ENCODE measurements at regions not wholly inside any gene's neighbourhood (a gene's known extent, or its start where the extent isn't known, plus 50 kb on each side); places are given as distances from the start of the nearest gene placed in this dataset.

DNA sequence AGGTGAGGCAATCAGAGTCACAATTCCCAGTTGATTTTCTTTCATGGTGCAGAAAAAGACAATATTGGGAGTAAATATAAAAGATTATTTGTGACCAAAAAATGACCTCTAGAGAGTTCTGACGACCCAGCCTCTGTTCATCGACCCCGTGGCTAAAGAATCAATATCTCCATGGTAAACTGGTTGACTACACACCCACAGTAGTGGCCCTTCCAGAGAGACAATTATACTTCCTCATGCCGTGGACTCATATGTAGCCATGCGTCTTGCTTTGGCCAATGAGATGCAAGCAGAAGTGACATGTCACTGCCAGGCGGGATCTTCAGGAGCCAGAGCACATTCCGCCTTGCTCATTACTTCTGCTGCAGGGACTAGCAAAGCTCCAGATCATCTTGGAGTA lies 163.3 kb upstream of the RAD23B start:
- DNase-seq = no peak

DNA sequence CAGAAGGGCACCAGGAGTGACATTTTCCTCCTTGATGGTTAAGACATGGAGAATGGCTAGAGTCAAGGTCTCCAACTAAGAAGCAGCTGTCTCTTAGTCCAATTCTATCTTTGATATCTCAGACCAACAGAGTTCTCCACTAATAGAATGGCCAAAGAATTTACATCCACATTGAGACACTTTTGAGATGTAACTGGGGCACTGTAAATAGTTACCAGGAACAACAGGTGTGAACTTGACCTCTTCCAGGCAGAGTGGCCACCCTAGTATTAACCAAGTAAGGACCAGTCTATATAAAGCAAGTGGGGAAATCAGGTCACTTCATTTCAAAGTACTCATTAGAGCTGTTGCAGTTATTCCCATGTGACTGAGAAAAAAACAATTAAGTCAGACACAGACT lies 159.7 kb upstream of the RAD23B start:
- no peak for DNase-seq

DNA sequence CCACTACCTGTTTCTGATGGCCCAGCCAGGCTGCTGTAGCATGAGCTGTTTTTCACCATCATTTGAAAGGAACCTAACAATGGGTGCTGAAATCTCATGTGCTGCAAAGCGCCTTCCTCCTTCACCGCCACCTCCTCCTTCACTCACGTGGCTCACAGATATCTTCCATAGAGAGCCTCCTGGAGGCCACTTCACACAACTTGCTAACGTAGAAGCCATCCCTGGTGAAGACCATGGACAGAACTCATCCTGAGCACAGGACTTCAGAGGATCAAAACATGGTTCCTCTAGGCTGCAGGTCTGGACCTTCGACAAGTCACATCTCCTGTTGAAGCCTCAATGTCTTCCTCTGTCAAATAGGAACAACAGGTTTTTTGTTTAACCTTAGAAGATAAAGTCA lies 155.5 kb upstream of the RAD23B start:
- DNase-seq = no peak

DNA sequence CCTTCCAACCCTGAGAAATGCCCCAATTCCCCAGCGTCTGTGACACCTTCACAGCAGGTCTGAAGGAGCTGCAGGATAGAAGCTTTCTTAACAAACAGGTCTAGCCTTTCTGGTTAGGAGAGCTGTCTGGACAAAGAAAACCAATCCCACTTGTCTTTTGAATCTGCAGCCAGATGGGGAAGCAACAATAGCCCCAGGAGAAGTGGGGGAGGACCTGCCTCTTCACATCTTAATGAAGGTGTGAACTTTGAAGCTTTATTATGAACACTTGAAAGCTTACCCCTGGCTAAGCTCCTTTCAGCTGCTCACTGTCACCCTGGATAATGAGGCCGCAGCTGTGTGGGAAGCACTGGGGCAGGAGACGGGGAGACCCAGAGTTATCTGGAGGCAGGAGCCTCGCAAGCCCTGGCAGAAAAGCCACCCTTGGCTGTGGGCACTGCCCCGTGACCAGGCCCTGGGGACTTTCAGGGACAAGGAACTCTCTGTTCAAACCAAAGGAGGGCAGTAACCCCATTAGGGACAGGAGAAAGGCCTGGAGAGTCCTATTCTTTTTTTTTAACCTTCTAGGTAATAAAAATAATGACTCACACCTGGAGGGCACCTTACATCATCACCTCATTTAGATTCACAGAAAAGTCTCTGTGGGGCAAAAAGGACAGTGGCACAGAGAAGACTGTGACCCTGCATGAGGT lies 151.8 kb upstream of the RAD23B start:
- no peak for DNase-seq

DNA sequence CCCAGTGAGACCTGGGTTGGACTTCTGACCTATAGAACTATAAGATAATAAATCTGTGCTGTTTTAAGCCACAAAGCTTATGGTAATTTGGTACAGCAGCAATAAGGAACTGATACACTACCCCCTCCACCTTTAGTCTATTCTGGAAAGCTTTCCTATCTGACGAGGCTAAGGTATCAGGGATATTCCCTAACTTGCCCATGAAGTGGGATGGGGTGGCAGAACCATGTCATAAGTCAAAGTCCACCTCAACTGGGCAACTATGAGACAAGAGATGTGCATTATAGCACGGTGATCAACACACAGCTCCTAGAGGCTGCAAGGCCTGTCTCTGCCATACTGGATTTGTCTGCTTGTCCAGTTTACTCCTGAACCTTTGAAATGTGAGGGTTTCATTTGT lies 146.8 kb upstream of the RAD23B start:
- DNase-seq = no peak

DNA sequence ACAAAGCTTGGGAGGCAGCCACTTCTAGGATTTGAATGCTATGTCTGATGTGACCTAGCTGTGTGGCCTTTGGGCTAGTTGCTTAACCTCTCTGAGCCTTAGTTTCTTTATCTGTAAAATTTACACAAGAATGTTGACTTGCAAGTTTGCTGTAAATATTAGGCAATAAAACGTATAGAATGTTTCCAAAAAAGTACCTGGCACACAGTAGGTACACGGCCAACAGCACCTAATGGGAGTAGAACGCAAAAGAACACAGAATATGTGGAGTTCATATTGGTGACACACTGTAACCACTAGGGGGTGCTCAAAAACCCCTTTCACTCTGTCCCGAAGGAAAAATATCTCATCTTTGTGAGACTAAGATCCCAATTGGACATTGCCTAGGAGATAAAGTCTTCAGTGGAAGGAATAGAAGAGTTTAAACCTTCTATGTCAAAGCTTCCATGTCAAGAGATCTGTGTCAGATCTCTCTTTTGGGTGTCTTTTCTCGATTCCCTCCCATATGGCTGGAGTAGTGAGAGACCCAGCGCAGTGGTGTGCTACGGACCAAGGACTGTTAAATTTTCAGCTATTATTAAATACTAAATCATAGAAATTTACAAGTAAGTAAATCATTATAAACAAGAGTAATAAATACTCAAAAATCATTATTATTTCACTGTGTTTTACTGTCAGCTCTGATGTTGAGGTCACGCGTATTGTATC lies 145.4 kb upstream of the RAD23B start:
- no peak for DNase-seq

DNA sequence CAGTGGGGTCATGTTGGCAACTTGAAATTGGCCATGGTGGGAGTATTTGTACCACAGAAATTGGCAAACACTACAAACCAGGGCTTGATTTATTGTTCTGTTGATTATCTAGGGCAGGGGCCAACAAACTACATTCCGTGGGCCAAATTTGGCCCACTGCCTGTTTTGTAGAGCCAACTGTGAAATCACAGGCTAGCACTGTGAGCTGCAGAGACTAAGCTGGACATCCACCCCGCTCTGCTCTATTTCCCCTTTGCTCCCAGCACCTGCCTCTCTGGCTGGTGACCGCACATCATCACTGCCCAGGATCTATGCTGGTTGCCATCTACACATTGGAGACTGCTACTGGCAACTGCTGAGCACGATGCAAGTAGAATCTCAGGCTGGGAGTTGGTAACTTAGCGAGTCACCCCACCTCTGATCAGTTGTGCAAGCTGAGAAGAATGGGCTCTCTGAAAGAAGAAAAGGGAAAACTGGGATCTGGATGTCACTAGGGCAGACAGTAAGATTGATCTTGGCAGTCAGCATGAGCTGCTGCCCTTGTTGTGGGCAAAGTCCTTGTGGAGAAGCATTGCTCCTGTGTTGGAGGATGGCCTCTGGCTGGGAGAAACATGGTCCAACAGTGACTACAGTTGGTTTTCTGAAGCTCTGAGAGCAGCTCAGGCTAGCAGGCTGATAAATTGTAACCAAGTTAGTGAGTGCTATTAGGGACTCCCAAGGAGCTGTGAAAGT lies 144.7 kb upstream of the RAD23B start:
- DNase-seq = no peak

DNA sequence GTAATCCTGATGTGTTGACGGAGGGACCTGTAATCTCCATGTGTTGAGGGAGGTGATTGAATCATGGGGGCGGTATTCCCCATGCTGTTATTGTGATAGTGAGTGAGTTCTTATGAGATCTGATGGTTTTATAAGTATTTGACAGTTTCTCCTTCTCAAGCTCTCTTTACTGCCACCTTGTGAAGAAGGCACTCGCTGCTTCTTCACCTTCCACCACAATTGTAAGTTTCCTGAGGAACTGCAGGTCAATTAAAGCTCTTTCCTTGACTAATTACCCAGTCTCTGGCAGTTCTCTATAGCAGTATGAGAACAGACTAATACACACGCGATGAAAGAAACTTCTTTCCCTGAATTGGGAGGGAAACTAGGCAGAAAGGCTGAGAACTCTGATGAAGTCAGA lies 141.1 kb upstream of the RAD23B start:
- no peak for DNase-seq

DNA sequence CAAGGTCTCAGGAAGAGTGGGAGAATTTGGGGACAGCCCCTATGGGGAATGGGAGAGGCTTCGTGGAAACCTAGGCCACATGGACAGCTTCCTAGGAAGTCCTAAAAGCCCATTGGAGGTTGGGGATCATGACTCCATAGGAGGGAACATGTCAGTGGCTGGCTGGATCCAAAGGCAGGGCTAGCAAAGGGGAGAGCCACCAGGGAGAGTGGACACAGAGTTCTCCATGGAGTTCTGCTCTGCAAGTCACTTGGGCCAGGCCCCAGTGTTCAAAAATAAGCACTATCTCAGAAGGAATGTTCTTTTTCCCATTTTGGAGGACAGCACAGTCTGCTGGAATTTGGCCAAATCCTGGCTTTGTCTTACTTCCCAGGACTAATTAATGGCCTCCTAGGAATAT lies 140.6 kb upstream of the RAD23B start:
- no peak for DNase-seq

DNA sequence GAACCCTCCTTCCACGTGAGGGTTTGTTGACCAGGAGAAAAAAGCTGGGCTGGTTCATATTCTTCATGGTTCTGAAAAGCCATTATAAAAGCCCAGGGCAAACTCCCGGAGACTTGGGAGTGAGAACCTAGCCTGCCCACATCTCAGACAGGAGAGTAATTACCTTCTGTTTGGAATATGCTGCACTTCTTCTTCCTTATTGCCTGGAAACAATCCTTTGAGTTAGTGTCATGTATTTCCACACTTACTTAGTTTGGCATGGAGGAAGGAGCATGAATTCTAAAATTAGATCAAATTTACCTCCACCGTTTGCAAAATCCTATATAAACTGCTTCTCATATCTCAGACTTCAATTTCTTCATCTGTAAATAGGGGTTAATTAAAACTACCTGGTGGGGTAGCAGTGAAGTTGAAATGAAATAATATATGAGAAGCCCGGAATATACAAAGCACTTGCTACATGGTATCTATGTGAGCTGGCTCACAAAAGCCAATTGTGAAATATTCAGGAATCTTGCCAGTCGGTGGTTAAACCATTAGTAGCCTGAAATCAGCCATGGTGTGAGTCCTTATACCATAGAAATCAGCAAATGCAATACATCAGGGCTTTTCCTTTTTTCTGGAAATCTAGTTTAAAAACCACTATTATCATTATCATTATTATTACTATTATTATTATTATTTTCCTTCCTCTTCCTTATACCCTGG lies 140.0 kb upstream of the RAD23B start:
- DNase-seq = no peak

DNA sequence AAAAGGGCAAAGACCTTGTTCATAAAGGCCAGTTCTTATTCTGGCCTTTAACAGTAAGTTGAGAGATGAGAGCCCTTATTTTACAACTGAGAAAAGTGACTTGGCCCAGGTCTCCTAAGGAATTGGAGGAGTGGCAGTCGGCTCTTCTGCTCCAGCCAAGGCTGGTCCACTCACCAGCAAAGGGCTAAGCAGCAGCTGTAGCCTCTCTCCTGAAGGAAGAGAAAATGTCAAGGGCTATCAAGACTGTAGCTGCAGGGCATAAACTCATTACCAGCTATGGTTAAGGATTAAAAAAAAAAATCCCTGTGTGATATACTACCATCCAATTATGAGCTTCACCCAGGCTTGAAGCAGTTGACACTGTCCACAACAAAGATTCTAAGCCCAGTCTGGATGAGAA lies 138.6 kb upstream of the RAD23B start:
- no peak for DNase-seq

DNA sequence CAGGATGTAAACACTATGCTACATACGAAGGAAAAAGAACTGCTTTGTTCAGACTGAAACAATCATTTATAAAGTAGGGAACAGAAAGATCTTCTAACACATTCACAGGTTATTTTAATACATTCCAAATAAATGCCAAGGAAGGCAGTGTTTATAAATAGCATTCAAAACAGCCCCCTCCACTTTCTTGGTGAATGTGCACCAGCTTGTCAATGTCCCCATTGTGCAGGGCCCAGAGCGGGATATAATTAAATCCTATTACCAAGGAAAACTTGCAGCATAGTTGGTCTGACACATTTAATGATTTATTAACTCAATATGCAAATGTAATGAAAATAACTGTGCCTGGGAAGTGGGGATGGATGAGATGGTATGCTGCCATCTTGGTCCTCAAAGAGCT lies 135.9 kb upstream of the RAD23B start:
- DNase-seq = no peak

DNA sequence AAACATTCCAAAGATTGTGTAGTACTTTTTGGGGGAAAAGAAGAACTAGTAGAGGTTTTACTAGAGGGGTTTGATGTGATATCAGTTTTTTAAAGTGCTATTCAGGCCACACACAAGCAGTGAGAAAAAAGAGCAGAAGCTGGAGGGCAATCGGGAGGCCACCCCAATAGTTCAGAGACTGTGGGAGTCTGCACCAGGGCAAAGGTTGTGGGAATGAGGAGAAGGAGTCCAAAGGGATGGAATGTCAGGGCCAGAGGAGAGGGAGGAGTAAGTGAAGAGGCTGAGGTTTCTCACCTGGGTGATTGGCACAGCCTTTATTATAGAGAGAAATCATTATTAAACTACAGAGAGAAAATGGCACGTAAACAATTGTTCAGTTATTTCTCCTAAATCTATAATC lies 134.9 kb upstream of the RAD23B start:
- DNase-seq = no peak

DNA sequence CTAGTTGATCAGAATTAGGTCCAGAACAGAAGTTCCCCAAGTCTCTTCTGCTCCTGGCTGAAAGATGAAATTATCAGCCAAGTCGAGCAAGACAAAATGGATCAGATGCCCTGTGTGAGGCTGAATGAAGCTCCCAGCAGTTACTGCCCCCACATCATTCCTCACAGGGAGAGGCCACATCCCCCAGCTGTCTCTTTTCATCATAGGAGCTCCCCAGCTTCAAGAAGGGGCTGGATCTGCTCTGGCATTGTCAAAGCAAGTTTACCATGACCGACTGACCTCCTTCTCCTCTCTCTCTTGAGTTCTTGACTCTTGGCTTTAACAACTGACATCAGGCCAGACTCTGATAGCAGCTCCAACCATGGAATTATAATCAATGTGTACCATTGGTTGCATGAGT lies 133.3 kb upstream of the RAD23B start:
- no peak for DNase-seq

DNA sequence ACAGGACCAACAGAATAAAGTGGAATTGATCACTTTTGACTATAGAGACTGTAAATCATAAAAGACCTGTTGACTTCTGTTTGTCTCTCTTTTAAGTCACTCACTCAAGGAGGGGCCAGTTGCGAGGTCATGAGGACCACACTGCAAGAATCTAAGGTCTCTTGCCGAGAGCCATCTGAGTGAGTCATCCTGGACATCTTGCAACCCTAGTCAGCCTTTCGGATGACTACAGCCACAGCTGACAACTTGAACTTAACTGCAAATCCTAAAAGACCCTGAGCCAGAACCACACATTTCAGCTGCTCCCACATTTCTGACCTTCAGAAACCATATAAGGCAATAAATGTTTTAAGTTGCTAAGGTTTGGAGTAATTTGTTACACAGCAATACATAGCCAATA lies 129.7 kb upstream of the RAD23B start:
- no peak for DNase-seq

DNA sequence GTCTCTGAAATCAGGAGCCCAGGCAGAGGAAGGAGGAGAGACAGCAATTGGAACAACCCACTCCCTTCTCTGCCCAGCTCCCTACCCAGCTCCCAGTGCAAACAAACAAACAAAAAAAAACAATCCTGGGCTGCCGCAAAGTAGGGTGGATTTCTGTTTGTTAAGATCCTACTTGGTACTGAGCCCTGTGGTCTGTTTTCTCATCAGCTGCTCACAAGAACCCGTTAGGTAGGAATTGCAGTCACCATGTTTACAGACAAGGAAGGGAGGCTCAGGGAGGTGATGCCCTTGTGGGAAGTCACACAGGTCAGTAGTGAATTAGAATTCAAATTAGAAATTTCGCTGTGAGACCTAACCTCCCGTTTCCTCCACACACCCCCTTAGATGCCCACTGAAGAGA lies 128.8 kb upstream of the RAD23B start:
- DNase-seq = no peak

DNA sequence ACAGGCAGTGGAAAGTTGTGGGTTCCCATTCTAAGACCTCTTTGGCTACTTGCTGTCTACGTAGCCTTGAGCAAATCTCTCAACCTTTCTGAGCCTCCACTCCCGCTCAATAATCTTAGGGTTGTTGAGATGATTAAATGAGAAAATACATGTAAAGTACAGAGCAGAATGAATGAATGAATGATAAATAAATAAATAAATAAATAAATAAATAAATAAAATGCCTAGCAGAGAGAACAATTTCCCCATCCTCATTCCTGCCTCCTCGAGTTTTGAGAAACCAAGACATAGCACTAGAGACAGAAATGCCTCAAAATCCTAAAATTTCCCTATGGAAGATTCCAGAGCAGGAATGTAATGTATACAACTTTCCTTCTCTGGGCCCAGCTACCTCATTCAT lies 128.3 kb upstream of the RAD23B start:
- DNase-seq = no peak

DNA sequence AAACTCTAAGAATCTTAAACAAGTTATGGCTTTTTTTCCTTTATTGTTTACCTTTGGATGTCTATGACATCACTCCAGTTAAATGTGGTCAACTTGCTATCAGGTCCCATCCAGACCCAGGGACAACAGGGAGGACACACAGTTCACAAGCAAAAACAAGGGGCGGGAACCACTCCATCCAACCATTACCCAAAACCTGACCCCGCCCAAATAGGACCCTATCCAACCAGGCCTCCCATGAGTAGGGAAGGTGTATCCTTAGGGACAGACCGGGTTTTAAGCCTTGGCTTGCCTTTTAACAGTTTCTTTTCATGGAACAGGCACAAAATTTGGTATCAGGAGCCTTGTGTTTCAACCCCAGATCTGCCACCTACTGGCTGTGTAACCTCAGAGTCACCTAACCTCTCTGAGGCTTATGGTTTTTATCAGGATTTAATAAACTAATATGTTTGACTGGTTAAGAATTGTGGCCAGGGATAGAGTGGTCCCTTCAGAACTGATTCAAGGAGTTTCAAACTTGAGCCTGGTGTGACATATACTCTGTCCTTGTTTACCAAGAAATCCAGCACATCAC lies 127.7 kb upstream of the RAD23B start:
- no peak for DNase-seq

DNA sequence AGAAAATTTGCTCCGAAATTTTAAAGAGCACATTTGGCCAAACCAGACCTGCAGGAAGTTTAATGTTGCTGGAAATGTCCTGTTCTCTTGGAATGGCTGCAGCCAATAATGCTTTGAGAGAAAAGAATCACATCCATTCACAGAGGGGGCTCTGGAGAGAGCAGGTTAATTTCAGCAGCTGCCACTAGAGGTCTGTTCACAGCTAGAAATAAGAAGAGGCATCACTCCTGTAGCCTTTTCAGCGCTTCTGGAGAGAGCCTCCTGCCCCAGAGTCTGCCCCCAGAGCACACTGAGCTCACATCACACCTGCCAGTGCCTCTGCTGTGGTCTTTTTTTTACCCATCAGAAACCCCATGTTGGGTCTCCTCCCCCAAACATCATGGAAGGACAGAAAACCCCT lies 124.8 kb upstream of the RAD23B start:
- no peak for DNase-seq

DNA sequence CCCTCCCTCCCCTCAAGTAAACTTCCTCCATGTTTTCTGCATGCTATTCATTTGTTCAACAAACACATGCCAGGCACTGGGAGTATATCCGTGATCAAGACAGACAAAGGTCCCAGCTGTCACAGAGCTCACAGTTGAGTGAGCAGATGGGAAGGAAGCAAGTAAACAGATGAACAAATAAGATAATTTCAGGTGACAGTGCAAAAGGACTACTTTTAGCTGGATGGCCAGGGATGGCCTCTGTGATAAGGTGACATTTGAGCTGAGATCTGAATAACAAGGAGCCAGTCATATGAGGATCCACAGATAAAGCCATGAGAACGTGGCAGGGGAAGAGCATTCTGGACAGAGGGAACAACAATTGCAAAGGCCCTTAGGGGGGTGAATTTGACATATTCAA lies 121.7 kb upstream of the RAD23B start:
- no peak for DNase-seq

DNA sequence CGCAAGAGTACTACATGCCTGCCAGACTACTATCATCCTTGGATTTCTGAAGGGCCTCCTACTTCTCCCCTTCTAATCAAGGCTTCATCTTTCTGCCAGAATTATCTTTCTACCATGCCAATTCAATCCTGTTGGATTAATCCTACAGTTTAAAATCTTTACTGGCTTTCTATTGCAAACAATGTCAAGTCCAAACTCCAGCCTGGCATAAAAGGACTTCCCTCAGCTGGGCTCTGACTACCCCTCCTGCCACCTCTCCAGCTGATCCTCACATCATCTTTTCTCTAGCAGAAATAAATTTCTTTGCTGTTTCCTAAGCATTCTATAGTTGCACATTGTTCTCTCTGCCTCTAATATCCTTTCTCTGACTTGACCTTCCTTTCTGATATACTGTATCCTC lies 119.7 kb upstream of the RAD23B start:
- no peak for DNase-seq

DNA sequence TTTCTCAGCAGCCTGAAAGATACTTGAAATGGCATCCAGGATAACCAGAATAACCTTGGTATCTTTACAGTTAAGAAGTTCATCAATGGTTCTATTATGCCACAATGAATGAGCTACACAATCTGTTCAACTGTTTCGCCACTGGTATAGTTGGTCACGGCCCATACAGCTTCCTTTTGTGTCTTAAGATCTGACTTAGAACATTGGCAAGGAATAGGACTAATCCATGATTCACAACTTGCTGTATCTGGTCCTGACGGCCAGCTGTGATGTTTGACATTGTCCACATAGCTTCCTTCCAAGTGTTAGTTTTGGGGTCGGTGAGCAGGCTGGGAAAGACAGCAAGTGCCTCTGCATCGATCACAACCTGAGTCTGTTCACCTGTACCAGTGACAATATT lies 113.3 kb upstream of the RAD23B start:
- DNase-seq = no peak

DNA sequence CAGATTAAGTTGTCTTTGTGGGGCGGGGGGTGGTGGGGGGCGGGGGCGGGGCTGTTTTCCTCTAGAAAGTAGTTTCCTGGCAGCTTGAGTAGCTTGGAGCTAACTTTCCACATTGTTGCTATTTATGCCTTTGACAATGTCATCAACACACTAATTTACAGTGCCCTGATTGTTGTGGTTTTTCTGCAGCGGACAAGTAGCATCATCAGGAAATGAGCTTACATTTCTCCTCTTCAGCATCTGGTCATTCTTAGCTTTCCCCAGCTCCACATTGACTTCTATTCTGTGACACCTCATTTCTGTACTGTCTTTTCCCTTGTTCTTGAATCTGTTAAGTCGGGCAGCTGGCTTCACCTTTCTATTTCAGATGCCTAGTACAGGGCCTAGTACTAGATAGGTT lies 112.3 kb upstream of the RAD23B start:
- no peak for DNase-seq

Data from GF-D8 (cell line).